Spleen (tissue), 7 donors: ENCODE measurements at regions not wholly inside any gene's neighbourhood (a gene's known extent, or its start where the extent isn't known, plus 50 kb on each side); places are given as distances from the start of the nearest gene placed in this dataset.

Source experiments
- CTCF ChIP-seq, 11 experiments: fragments of 200-600 bp in 7 of 11; fragments of 450-650 bp in 4 of 11; sonication (generic) in 4 of 11; IDR thresholded peaks in 8 of 11; conservative IDR thresholded peaks in 3 of 11; 1 replicate in 7 of 11; 2 replicates in 4 of 11; pipeline versions ENCODE4 v1.4.0 to v1.8.0; 2016 to 2021; ENCODE audit warnings: antibody characterized with exemption in 11 of 11, inconsistent platforms in 4 of 11, mild to moderate bottlenecking in 1 of 11
- POLR2AphosphoS5 ChIP-seq, 3 donors: sonication (generic); formaldehyde crosslinking; IDR thresholded peaks; one replicate each; pipeline ENCODE4 v1.5.1; 2017; ENCODE audit warnings: antibody characterized with exemption in 3 of 3
- donor health status: DM: no; HTN: no; CAD: no; lungs with moderate emphysema.
- donor health status: DM: no; HTN: no; CAD: no.
- donor health status: DM: no; HTN: no; CAD: no.

DNA sequence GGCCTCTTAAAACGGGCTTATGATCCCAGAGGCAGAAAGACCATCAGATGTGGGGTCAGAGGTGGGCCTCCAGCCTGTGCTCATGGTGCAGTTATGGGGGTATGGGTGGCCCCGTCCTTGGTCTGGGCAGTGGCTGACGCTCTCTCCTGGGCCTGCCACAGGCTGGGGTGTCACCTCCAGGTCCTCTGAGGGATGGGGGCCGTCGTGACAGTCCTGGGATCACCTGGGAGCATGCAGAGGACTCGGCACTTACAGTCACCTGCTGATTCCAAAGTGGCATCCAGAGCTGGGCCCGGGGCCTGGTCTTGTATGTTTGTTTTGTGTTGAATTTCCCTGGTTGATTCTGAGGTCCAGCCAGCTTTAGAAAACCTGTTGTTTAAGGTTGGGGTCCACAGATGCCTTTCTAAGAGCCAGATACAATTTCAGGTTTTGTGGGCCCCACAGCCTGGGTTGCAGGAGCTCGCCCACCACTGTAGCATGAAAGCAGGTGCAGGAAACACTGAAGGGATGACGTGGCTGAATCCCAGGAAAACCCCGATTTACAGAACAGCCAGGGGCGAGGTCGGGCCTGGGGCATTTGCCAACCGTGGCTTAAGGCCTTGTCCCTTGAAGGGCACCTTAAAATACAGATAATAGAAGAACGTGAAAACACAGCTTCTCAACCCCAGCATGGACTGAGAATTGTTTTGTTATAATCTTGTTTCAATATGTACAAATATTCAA lies 170.7 kb upstream of the PPP2R2D start:
- TF ChIP-seq CTCF (IDR thresholded peaks at IDR 0.05 in 8 of 11, conservative IDR thresholded peaks at IDR 0.05 in 3 of 11) (no peak), POLR2AphosphoS5 (IDR thresholded peaks at IDR 0.05) (no peak)
